Activated naive CD8-positive, alpha-beta T cell treated with anti-CD3 and anti-CD28 coated beads for 36 hours (primary cell): ENCODE measurements at regions not wholly inside any gene's neighbourhood (a gene's known extent, or its start where the extent isn't known, plus 50 kb on each side); places are given as distances from the start of the nearest gene placed in this dataset.

Source experiments
- DNase-seq: peaks from one replicate; pipeline ENCODE4 v3.0.0; 2021
- H3K27ac Mint-ChIP-seq: one replicate; pipeline ENCODE4 v1.8.0; 2022; ENCODE audit warnings: mild to moderate bottlenecking, moderate library complexity, mixed read lengths
- H3K27me3 Mint-ChIP-seq: one replicate; pipeline ENCODE4 v1.8.0; 2022; ENCODE audit warnings: mild to moderate bottlenecking, mixed read lengths
- H3K36me3 Mint-ChIP-seq: one replicate; pipeline ENCODE4 v1.8.0; 2021; ENCODE audit warnings: mild to moderate bottlenecking, mixed read lengths
- H3K4me1 Mint-ChIP-seq: one replicate; pipeline ENCODE4 v1.8.0; 2021; ENCODE audit warnings: mixed read lengths
- H3K4me3 Mint-ChIP-seq: one replicate; pipeline ENCODE4 v1.8.0; 2022; ENCODE audit warnings: mild to moderate bottlenecking, moderate library complexity, mixed read lengths
- H3K9me3 Mint-ChIP-seq: one replicate; pipeline ENCODE4 v1.8.0; 2022; ENCODE audit warnings: mixed read lengths

DNA sequence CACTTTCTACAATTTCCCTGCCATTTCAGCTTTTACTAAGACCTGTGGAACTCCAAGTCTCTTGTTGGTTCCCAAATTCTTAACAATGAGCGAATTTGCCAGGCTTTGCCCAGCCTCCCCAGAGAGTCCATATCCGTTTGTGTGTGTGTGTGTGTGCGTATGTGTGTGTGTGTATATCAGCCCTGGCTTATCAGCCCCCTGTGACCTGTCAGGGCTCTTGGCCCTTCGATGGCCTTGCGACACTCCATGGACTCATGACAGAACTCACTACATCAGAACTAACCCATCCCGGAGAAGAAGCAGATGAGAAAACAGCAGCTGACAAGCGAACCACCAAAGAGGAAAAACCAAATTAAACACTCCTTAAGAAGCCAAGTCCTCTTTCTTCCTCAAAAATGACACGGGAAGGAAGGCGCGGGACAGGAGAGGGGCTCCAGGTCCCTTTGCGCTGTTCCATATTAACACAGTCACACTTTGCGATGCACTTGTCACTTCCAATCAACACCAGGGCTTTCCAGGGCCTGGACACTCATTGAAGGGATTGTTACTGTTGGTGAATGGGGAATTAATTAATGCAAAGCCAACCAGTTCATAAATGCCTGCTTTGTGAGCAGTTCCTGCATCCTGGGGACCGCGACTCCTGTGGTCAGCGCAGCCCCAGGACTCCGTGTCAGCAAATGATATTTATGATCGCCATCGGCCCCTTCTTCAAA is 524.0 kb downstream of the CD83 start:
- no peak overlapping the region for H3K27ac Mint-ChIP-seq
- peaks cover 19% of the 10 kb centered on the region for H3K4me1 Mint-ChIP-seq
- no peaks in the 10 kb centered on the region for H3K9me3 Mint-ChIP-seq
- no peak overlapping the region for H3K4me3 Mint-ChIP-seq
- H3K27me3 Mint-ChIP-seq, result peaks cover 3% of the 10 kb centered on the region
- no peaks in the 10 kb centered on the region for H3K36me3 Mint-ChIP-seq
- DNase-seq, result no peak

DNA sequence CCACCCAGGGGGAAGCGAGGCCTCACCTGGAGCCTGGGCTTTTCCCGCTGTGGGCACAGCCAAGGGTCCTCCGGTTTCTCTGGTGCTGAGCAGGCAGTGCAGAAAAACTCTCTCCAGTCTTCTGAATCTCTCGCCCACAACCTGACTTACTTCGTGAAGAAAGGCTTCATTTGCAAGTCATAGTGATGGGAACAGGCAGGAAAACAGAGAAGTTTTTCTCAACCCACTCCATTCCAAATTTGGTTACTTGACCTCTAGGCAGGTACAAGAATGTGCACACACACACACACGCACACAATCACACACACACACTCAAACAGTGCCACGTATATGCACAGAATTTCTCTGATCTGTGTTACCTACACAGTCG is 524.5 kb downstream of the CD83 start:
- Mint-ChIP-seq H3K4me3 (no peak overlapping the region), H3K27me3 (peaks cover 3% of the 10 kb centered on the region), H3K36me3 (no peaks in the 10 kb centered on the region), H3K27ac (no peak overlapping the region), H3K9me3 (no peaks in the 10 kb centered on the region), H3K4me1 (peaks cover 16% of the 10 kb centered on the region)
- no peak for DNase-seq

DNA sequence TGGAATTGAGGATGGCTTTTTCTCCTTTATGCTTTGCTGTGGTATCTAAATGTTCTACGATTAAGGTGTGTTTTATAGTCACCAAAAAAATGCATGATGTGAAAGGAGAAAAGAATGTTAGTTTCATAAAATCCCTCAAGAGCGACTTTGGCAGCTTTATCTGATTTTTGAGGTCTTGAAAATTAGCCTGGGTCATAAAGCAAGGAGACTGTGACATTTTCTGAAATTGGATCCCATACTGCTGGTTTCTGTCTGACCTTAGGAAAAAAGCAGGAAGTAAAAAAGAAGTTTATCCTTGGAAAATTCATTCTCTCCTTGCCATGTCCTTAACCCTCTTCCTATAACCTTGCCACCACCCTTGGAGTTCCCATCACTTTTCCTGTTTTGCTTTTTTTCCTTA is 525.3 kb downstream of the CD83 start:
- no peaks in the 10 kb centered on the region for H3K9me3 Mint-ChIP-seq
- peaks cover 12% of the 10 kb centered on the region for H3K4me1 Mint-ChIP-seq
- no peak overlapping the region for H3K4me3 Mint-ChIP-seq
- no peak for DNase-seq
- no peak overlapping the region for H3K27ac Mint-ChIP-seq
- H3K36me3 Mint-ChIP-seq, result no peaks in the 10 kb centered on the region
- H3K27me3 Mint-ChIP-seq, result no peaks in the 10 kb centered on the region

DNA sequence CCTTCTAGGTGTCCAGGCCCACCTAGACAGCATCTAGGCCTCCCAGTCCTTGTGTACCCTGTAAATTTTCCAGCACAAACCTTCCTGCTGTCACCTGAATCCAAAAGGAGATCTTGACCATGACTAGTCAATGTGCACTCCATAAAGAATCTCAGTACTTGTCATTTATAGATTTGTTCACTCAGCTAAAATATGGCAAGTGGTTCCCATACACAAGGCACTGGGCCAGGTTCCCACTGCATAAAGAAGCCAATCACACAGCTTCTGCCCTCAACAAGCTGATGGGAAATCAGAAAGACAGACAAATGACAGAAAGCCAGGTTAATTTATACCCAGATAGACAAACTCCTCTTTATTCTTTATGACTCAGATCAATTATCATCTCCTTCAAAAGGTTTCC is 526.8 kb downstream of the CD83 start:
- Mint-ChIP-seq H3K9me3 (no peaks in the 10 kb centered on the region), H3K36me3 (peaks cover 2% of the 10 kb centered on the region), H3K4me1 (peaks cover 9% of the 10 kb centered on the region), H3K4me3 (no peak overlapping the region), H3K27ac (no peak overlapping the region), H3K27me3 (no peaks in the 10 kb centered on the region)
- DNase-seq, result no peak

DNA sequence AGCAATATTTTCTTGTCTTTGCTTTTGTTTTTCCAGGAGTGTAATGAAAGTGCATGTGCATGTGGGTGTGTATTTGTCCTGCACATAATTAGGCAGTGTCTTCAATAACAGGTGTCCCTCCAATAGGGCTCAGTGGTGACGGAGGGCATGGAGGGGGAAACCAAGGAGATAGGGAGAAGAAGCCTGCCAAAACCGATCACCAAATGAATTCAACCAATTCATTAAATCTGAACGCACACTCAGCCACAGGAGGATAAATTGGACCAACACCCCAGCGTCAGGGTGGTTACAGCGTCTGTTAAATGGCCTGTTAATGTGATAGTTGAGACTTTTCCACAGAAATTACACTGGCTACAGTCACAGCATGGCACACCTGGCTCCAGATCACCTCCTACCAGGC is 527.6 kb downstream of the CD83 start:
- no peak overlapping the region for H3K27ac Mint-ChIP-seq
- H3K4me3 Mint-ChIP-seq, result no peak overlapping the region
- no peak for DNase-seq
- H3K4me1 Mint-ChIP-seq, result peaks cover 6% of the 10 kb centered on the region
- no peaks in the 10 kb centered on the region for H3K27me3 Mint-ChIP-seq
- H3K36me3 Mint-ChIP-seq, result peaks cover 2% of the 10 kb centered on the region
- H3K9me3 Mint-ChIP-seq, result no peaks in the 10 kb centered on the region

DNA sequence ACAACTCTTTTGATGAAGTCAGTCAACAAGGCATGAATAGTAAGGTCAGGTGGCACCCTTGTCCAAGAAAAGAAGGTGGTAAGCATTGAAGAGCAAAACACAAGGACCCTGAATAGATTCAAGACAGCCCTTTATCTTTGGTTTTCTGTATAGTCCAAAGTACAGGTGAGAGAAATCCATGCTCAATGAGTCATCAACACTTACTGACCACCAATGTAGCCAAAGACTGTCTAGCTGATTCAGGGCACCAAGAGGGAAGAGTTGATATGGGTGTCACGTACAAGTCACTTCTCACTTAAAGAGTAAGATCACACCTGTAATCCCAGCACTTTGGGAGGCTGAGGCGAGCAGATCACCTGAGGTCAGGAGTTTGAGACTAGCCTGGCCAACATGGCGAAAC is 528.3 kb downstream of the CD83 start:
- Mint-ChIP-seq H3K36me3 (peaks cover 2% of the 10 kb centered on the region), H3K9me3 (no peaks in the 10 kb centered on the region), H3K27me3 (no peaks in the 10 kb centered on the region), H3K4me3 (no peak overlapping the region), H3K27ac (no peak overlapping the region), H3K4me1 (no peaks in the 10 kb centered on the region)
- no peak for DNase-seq

DNA sequence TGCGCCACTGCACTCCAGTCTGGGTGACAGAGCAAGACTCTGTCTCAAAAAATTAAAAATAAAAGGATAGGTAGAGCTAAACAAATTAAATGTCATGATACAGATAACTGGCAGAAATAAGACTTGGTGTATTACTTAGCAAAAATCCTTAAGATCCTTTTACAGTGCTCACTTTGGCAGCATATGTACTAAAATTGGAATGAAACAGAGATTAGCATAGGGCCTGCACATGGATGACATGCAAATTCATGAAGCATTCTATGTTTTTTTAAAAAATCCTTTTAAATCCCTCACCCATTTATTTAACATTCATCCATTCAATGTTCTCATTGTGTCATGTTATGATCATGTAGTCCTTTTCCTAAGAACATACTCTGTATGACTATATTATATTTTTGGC is 528.8 kb downstream of the CD83 start:
- Mint-ChIP-seq H3K9me3 (no peaks in the 10 kb centered on the region), H3K36me3 (peaks cover 2% of the 10 kb centered on the region), H3K4me3 (no peak overlapping the region), H3K4me1 (no peaks in the 10 kb centered on the region), H3K27ac (no peak overlapping the region), H3K27me3 (no peaks in the 10 kb centered on the region)
- DNase-seq, result no peak

DNA sequence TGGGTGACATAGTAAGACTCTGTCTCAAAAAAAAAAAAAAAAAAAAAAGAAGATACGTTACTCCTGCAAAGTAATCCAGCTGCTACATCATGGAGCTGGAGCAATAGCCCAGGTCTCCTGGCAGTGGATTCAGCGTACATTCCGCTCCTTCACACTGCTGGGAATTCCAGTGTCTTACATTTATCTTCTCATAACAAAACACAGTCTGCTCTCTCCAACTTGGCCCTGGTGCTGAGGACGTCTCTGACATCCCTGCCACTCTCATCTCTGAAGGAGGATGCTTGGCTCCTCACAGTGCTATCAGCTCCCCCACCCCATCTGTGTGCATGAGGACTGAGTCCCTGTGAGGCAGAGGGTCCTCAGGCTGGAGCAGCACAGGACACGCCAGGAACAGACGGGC is 529.8 kb downstream of the CD83 start:
- Mint-ChIP-seq H3K27me3 (no peaks in the 10 kb centered on the region), H3K27ac (no peak overlapping the region), H3K9me3 (no peaks in the 10 kb centered on the region), H3K36me3 (peaks cover 2% of the 10 kb centered on the region), H3K4me1 (peaks cover 4% of the 10 kb centered on the region), H3K4me3 (no peak overlapping the region)
- no peak for DNase-seq

DNA sequence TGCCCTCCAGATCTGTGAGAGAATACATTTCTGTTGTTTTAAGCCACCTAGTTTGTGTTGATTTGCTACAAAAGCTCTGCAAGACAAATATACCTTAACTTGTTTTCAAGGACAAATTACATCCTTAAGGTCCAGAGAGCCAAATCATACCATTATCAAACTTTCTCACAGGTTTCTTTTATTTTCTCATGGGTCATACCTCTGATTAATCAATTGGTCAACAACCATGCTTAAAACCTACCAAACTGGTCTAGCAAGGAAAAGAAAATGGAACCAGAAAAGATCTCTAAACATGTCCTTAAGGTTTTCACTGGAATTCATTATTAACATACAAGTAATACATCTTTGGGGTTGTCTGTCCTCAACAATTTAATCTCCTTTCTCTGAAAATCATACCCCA is 535.0 kb downstream of the CD83 start:
- Mint-ChIP-seq H3K27me3 (no peaks in the 10 kb centered on the region), H3K9me3 (no peaks in the 10 kb centered on the region), H3K4me1 (peaks cover 19% of the 10 kb centered on the region), H3K36me3 (peaks cover 4% of the 10 kb centered on the region), H3K27ac (no peak overlapping the region), H3K4me3 (no peak overlapping the region)
- DNase-seq, result no peak

DNA sequence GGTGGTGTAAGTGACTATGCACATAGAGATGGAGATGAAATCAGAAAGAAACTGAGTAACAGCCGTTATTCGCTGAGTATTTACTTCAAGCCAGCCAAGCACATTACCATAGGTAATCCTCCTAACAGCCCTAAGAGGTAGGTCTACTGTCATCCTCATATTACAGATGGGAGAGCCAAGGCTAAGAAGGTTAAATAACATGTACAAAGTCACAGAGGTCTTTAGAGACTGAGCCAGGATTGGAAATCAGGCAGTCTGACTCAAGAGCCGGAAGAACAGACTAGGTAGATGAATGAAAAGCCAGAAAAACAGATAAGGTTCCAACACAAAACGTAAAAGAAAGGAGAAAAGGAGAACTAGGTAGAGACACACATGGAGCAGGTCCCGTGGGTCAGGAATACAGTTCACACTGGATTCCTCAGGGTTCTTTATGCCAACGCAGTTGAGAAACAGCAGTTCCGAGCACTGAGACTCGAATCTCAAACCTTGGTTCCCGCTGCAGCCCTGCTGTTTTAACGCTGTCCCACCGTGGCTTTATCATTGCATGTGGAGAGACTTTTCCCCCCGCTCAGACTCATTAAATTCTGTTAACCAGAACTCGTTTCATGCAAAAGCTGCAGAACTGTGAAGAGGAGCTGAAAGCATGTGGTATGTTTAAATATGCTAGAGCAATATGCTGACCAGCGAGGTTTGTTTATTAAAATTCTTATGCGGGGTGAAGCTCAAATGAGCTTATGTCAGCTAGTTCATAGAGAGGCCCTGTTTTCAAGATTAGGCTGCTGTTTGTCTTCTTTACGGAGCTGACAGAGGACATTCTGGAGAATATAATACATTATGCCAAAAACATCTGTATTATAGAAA is 537.9 kb downstream of the CD83 start:
- H3K36me3 Mint-ChIP-seq, result peaks cover 2% of the 10 kb centered on the region
- no peaks in the 10 kb centered on the region for H3K27me3 Mint-ChIP-seq
- H3K4me3 Mint-ChIP-seq, result no peak overlapping the region
- no peaks in the 10 kb centered on the region for H3K9me3 Mint-ChIP-seq
- peaks cover 25% of the 10 kb centered on the region for H3K4me1 Mint-ChIP-seq
- no peak for DNase-seq
- peak overlapping the region; percentile 46 for H3K27ac Mint-ChIP-seq

DNA sequence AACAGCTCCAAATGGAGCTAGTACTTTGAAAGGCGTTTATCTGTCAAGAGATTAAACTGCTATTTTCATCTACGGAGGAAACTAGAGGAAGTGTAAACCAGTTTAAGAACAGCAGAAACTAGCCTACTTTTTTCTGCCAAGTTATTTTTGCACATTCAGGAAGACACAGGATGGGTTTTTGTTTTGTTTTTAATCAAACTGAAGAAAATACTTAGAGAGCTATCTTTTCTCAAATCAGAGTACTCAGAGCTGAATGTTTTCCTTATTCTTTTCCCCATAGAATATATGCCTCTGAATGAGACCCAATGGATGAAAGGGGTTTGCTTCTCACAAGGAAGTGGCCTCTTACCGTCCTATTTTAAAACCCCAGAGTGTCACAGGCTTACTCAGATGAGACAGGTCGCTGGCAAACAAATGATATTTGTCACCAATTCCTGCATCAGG is 538.5 kb downstream of the CD83 start:
- Mint-ChIP-seq H3K27me3 (no peaks in the 10 kb centered on the region), H3K9me3 (no peaks in the 10 kb centered on the region), H3K36me3 (peaks cover 2% of the 10 kb centered on the region), H3K27ac (peak overlapping the region; percentile 46), H3K4me3 (no peak overlapping the region), H3K4me1 (peaks cover 25% of the 10 kb centered on the region)
- no peak for DNase-seq

DNA sequence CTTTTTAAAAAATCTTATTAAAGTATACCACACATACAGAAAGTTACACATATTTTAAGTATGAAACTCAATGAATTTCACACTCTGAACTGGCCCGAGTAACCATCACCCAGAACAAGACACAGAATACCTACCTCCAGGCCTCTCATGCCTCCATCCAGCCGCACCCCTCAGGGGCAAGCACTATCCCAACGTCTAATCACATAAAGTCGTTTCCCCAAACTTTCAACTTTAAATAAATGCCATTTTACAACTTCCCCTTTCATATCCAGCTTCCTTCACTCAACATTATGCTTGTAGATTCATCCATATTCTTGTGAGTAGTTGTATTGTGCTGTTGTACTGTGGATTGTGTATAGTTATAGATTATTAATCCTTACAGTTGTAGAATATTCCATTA is 539.1 kb downstream of the CD83 start:
- H3K27me3 Mint-ChIP-seq, result no peaks in the 10 kb centered on the region
- no peaks in the 10 kb centered on the region for H3K9me3 Mint-ChIP-seq
- peaks cover 23% of the 10 kb centered on the region for H3K4me1 Mint-ChIP-seq
- DNase-seq, result no peak
- H3K4me3 Mint-ChIP-seq, result no peak overlapping the region
- H3K27ac Mint-ChIP-seq, result no peak overlapping the region
- H3K36me3 Mint-ChIP-seq, result peaks cover 2% of the 10 kb centered on the region

DNA sequence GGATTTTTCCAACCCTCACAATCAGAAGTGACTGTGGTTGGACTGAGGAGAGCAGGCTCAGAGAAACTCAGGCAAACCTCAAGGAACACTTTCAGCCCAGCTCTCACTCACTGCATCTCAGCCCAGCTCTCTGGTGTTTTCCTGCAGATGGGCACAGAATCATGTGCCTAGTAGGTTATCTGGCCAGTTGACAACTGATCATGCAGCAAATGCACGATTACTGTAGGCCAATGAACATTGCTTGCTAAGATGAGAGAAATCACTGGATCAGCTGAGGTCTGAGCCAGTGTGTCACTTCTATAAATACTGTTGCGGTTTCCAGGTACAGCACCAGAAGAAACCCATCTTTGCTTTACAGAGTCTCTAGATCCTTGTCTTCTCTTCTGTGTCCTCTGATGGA is 540.5 kb downstream of the CD83 start:
- no peaks in the 10 kb centered on the region for H3K27me3 Mint-ChIP-seq
- H3K4me3 Mint-ChIP-seq, result no peak overlapping the region
- no peak for DNase-seq
- no peaks in the 10 kb centered on the region for H3K9me3 Mint-ChIP-seq
- H3K4me1 Mint-ChIP-seq, result peaks cover 22% of the 10 kb centered on the region
- H3K36me3 Mint-ChIP-seq, result peaks cover 2% of the 10 kb centered on the region
- H3K27ac Mint-ChIP-seq, result no peak overlapping the region

DNA sequence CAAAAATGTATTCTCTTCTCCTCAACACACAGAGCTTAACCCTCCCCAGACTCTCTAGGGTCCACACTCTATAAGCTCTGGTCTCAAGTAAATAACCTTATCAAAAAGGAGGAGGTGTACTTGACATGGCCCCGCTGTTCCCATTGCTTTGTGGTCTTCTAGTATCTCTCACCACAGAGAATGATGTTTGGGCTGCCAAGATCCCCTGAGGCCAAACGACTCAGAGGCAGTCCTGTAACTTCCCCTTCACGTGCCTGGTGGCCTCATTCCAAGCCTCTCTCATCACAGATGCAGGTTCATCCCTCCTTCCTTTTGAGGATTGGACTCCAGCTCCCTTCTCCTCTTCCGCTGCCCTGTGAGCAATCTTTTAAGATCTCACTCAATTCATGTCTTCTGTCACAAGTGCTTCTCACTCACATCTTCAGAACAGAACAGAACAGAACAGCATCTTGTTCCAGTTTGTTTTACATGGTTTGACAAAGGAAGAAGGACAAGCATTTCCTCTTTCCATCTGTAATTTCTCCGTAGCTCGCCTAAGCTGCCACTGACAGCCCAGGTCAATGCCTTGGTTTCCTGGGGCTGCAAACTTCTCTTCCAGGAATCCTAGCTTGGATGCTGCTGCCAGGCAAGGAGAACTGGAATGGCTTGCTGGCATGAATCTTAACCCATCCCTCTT is 541.5 kb downstream of the CD83 start:
- Mint-ChIP-seq H3K9me3 (no peaks in the 10 kb centered on the region), H3K4me1 (peaks cover 24% of the 10 kb centered on the region), H3K36me3 (peaks cover 2% of the 10 kb centered on the region), H3K27ac (peak overlapping the region; percentile 65), H3K4me3 (no peak overlapping the region), H3K27me3 (no peaks in the 10 kb centered on the region)
- DNase-seq, result no peak

DNA sequence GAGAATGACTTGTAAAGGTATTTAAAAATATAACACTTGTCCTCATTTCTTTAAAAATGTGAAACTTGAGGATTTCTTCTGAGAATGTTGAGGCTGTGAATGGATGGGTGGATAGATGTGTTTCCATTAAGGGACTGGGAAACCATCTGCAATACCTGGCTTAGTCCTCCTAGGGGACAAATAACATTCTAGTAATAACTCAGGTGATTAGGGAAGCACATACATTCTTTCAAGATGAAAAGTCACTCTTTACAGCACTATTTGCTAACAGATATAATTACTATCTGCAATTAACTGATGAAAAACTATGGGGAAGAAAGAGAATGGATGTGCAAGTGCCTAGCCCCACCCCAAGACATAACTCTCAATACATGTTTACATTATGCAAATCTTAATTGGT is 542.3 kb downstream of the CD83 start:
- H3K27me3 Mint-ChIP-seq, result no peaks in the 10 kb centered on the region
- H3K4me1 Mint-ChIP-seq, result peaks cover 31% of the 10 kb centered on the region
- H3K9me3 Mint-ChIP-seq, result no peaks in the 10 kb centered on the region
- no peak overlapping the region for H3K4me3 Mint-ChIP-seq
- DNase-seq, result no peak
- no peak overlapping the region for H3K27ac Mint-ChIP-seq
- no peaks in the 10 kb centered on the region for H3K36me3 Mint-ChIP-seq
